Body of pancreas (tissue), 4 donors: ENCODE measurements at regions not wholly inside any gene's neighbourhood (a gene's known extent, or its start where the extent isn't known, plus 50 kb on each side); places are given as distances from the start of the nearest gene placed in this dataset.

ENCODE experiments used
- ATAC-seq: fragments of 150-250 bp; one replicate; pipeline ENCODE4 v1.9.1; 2016
- DNase-seq, 4 donors: peaks; one replicate each; pipeline ENCODE4 v3.0.0-alpha.2; 2019
- H3K27ac ChIP-seq, 4 donors: fragments of 200-600 bp; sonication (generic); 1 replicate in 3 of 4; 2 replicates in 1 of 4; pipeline versions ENCODE4 v1.5.1 to v1.6.1; 2016 to 2019; ENCODE audit warnings: mild to moderate bottlenecking in 1 of 4, mixed read lengths in 1 of 4, moderate library complexity in 1 of 4
- H3K27me3 ChIP-seq, 2 donors: fragments of 200-600 bp; sonication (generic); one replicate each; pipeline ENCODE4 v1.6.0; 2016; ENCODE audit warnings: mild to moderate bottlenecking in 1 of 2
- H3K36me3 ChIP-seq, 2 donors: fragments of 200-600 bp; sonication (generic); replicated peaks in 1 of 2; 2 replicates each; pipeline ENCODE4 v1.5.1; 2016; ENCODE audit warnings: low read depth in 2 of 2; ENCODE audit not compliant: insufficient read depth in 1 of 2
- H3K4me1 ChIP-seq: fragments of 200-600 bp; sonication (generic); one replicate; pipeline ENCODE4 v1.6.0; 2016
- H3K4me3 ChIP-seq, 2 donors: fragments of 200-600 bp; sonication (generic); 1 replicate in 1 of 2; 2 replicates in 1 of 2; pipeline ENCODE4 v1.5.1; 2016 to 2019
- H3K9me3 ChIP-seq, 3 donors: fragments of 200-600 bp; sonication (generic); 1 replicate in 2 of 3; 2 replicates in 1 of 3; pipeline ENCODE4 v1.5.1; 2016
- POLR2A ChIP-seq, 3 donors: fragments of 450-650 bp; IDR thresholded peaks; one replicate each; pipeline ENCODE4 v1.6.1; 2016; ENCODE audit warnings: antibody characterized with exemption in 3 of 3, mild to moderate bottlenecking in 2 of 3
- WGBS, 2 donors: methylation state at CpG; one replicate each; pipeline ENCODE4 v1.1.5; 2017; 5-methylcytosine and 5-hydroxymethylcytosine counted together
- intact Hi-C: fragments of 100-400 bp; cut with DNase I; formaldehyde crosslinking; loops from one replicate; pipeline ENCODE4 v1.15.1; 2023
- TF ChIP-seq, protein P1 (sequence below), 7 experiments: fragments of 450-650 bp in 4 of 7; fragments of 200-600 bp in 3 of 7; sonication (generic) in 3 of 7; IDR thresholded peaks; one replicate each; pipeline ENCODE4 v1.5.1; 2016 to 2019; ENCODE audit warnings: antibody characterized with exemption in 7 of 7

GRCh38 chr5:141746395-141746794 lies 64.4 kb upstream of the ARAP3 start:
- intact Hi-C loops = no loop called here
- WGBS, 2 donors = 94 to 98% methylated on average over 2 of the region's 2 CpGs
- Histone ChIP-seq H3K27ac (no peak overlapping the region), H3K4me1 (no peaks in the 10 kb centered on the region), H3K36me3 (no peaks in the 10 kb centered on the region), H3K9me3 (no peaks in the 10 kb centered on the region), H3K4me3 (no peak overlapping the region), H3K27me3 (peaks cover 0 to 2% of the 10 kb centered on the region in 2 donors)
- DNase-seq = no peak
- no peak for ATAC-seq
- TF ChIP-seq POLR2A (IDR thresholded peaks at IDR 0.05) = no peak
- TF ChIP-seq, protein P1, sequence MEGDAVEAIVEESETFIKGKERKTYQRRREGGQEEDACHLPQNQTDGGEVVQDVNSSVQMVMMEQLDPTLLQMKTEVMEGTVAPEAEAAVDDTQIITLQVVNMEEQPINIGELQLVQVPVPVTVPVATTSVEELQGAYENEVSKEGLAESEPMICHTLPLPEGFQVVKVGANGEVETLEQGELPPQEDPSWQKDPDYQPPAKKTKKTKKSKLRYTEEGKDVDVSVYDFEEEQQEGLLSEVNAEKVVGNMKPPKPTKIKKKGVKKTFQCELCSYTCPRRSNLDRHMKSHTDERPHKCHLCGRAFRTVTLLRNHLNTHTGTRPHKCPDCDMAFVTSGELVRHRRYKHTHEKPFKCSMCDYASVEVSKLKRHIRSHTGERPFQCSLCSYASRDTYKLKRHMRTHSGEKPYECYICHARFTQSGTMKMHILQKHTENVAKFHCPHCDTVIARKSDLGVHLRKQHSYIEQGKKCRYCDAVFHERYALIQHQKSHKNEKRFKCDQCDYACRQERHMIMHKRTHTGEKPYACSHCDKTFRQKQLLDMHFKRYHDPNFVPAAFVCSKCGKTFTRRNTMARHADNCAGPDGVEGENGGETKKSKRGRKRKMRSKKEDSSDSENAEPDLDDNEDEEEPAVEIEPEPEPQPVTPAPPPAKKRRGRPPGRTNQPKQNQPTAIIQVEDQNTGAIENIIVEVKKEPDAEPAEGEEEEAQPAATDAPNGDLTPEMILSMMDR (IDR thresholded peaks at IDR 0.05) = no peak

DNA sequence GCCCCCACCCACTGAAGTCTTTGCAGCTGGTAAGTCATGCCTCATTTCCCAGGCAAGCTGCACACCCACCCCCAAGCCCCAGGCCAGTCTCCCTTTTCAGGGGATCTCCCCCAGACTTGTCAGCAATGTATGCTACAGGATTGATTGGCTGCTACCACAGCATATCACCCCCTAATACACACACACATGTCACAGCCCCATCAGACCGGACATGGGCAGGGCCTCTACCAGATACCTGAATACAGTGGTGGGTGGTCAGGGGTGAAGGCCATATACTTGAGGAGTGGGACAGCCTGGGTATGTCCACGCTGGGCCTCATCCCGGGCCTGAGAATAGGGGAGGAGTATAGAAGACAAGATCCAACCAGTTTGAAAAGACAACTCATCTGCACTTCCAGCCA lies 63.4 kb upstream of the ARAP3 start:
- DNase-seq (no peak), ATAC-seq (no peak)
- intact Hi-C loops = no loop called here
- no peaks in the 10 kb centered on the region for H3K36me3 ChIP-seq
- no peaks in the 10 kb centered on the region for H3K27me3 ChIP-seq
- H3K27ac ChIP-seq = no peak overlapping the region
- H3K4me3 ChIP-seq = no peak overlapping the region
- H3K9me3 ChIP-seq = no peaks in the 10 kb centered on the region
- no peak for TF ChIP-seq POLR2A (IDR thresholded peaks at IDR 0.05)
- TF ChIP-seq, protein P1 (IDR thresholded peaks at IDR 0.05) = no peak
- H3K4me1 ChIP-seq = no peaks in the 10 kb centered on the region
- WGBS, 2 donors = 81 to 100% methylated on average over 3 of the region's 3 CpGs

DNA sequence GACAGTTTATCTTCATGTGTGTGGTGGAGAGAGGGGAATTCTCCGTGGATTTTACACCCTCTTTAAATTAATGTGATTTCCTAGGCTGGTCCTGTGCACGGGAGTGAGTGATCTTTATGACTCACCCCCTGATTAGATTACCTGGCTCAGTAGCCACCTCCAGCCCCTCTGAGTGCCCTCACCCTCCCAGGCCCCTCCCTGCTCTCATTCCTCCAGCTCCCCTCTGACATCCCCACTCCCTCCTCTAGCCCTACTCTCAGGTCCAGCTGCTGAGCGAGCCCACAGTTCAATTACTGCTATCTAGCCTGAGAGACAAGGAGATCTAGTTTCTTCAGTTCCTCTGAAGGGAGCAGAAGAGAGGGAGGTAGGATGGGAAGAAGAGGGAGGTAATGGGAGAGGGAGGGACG lies 61.8 kb upstream of the ARAP3 start:
- no peaks in the 10 kb centered on the region for H3K36me3 ChIP-seq
- intact Hi-C loops = no loop called here
- WGBS, 2 donors = 28 to 31% methylated on average over 4 of the region's 4 CpGs
- DNase-seq = no peak
- H3K4me1 ChIP-seq = no peaks in the 10 kb centered on the region
- no peak for ATAC-seq
- TF ChIP-seq, protein P1 (IDR thresholded peaks at IDR 0.05) = no peak
- TF ChIP-seq POLR2A (IDR thresholded peaks at IDR 0.05) = no peak
- H3K27ac ChIP-seq = no peak overlapping the region
- no peaks in the 10 kb centered on the region for H3K27me3 ChIP-seq
- H3K9me3 ChIP-seq = no peaks in the 10 kb centered on the region
- H3K4me3 ChIP-seq = no peak overlapping the region

- no peak overlapping the region for H3K27ac ChIP-seq
- no peaks in the 10 kb centered on the region for H3K36me3 ChIP-seq
- DNase-seq (peak in 1 of 4 donors; percentile 22), ATAC-seq (no peak)
- no peak for TF ChIP-seq POLR2A (IDR thresholded peaks at IDR 0.05)
- TF ChIP-seq, protein P1 (IDR thresholded peaks at IDR 0.05) = no peak
- no peak overlapping the region for H3K4me3 ChIP-seq
- WGBS, 2 donors = 22 to 26% methylated on average over 12 to 18 of the region's 18 CpGs
- H3K9me3 ChIP-seq = no peaks in the 10 kb centered on the region
- no peaks in the 10 kb centered on the region for H3K4me1 ChIP-seq
- no peaks in the 10 kb centered on the region for H3K27me3 ChIP-seq
- intact Hi-C loops = no loop called here
These were observed 61.1 kb upstream of the ARAP3 start for GRCh38 chr5:141742866-141743851.
